ENCODE measurements at regions not wholly inside any gene's neighbourhood (a gene's known extent, or its start where the extent isn't known, plus 50 kb on each side); places are given as distances from the start of the nearest gene placed in this dataset.

- Histone ChIP-seq H3K36me3 (ENCODE audit: control insufficient read depth in 3 of 3, insufficient read depth in 2 of 3, low read depth in 1 of 3, low read length in 3 of 3) (no peaks in the 10 kb centered on the region), H3K4me1 (ENCODE audit: control insufficient read depth in 3 of 3, insufficient read depth in 2 of 3, low read depth in 1 of 3, low read length in 2 of 3) (peaks cover 0 to 8% (median 0%) of the 10 kb centered on the region in 3 donors), H3K4me3 (ENCODE audit: low read depth in 1 of 3, low read length in 3 of 3) (no peak overlapping the region), H3K27me3 (ENCODE audit: control insufficient read depth in 3 of 3, insufficient read depth in 3 of 3, low read length in 3 of 3) (no peaks in the 10 kb centered on the region), H3K9me3 (ENCODE audit: control insufficient read depth in 2 of 2, insufficient read depth in 1 of 2, low read depth in 1 of 2, low read length in 1 of 2) (no peaks in the 10 kb centered on the region), H3K27ac (ENCODE audit: low read depth in 1 of 3, low read length in 2 of 3) (no peak overlapping the region)
- FAIRE-seq (no peak), DNase-seq (no peak)
- WGBS, 3 donors, result 85 to 89% (median 89%) methylated on average over 9 of the region's 9 CpGs
These were observed 146.4 kb upstream of the MYCN start for GRCh38 chr2:15793978-15794377.

GRCh38 chr2:15794608-15795134, 145.7 kb upstream of the MYCN start:
- DNase-seq, result no peak
- Histone ChIP-seq H3K9me3 (ENCODE audit: control insufficient read depth in 2 of 2, insufficient read depth in 1 of 2, low read depth in 1 of 2, low read length in 1 of 2) (no peaks in the 10 kb centered on the region), H3K4me1 (ENCODE audit: control insufficient read depth in 3 of 3, insufficient read depth in 2 of 3, low read depth in 1 of 3, low read length in 2 of 3) (peaks cover 0 to 14% (median 0%) of the 10 kb centered on the region in 3 donors), H3K27ac (ENCODE audit: low read depth in 1 of 3, low read length in 2 of 3) (no peak overlapping the region), H3K27me3 (ENCODE audit: control insufficient read depth in 3 of 3, insufficient read depth in 3 of 3, low read length in 3 of 3) (no peaks in the 10 kb centered on the region), H3K36me3 (ENCODE audit: control insufficient read depth in 3 of 3, insufficient read depth in 2 of 3, low read depth in 1 of 3, low read length in 3 of 3) (no peaks in the 10 kb centered on the region), H3K4me3 (ENCODE audit: low read depth in 1 of 3, low read length in 3 of 3) (no peak overlapping the region)
- no peak for FAIRE-seq
- WGBS, 3 donors, result 85 to 88% (median 87%) methylated on average over 5 of the region's 5 CpGs

GRCh38 chr2:15795426-15795825, 144.9 kb upstream of the MYCN start:
- no peak for FAIRE-seq
- Histone ChIP-seq H3K27me3 (ENCODE audit: control insufficient read depth in 3 of 3, insufficient read depth in 3 of 3, low read length in 3 of 3) (no peaks in the 10 kb centered on the region), H3K36me3 (ENCODE audit: control insufficient read depth in 3 of 3, insufficient read depth in 2 of 3, low read depth in 1 of 3, low read length in 3 of 3) (no peaks in the 10 kb centered on the region), H3K27ac (ENCODE audit: low read depth in 1 of 3, low read length in 2 of 3) (no peak overlapping the region), H3K4me1 (ENCODE audit: control insufficient read depth in 3 of 3, insufficient read depth in 2 of 3, low read depth in 1 of 3, low read length in 2 of 3) (peaks cover 0 to 21% (median 0%) of the 10 kb centered on the region in 3 donors), H3K9me3 (ENCODE audit: control insufficient read depth in 2 of 2, insufficient read depth in 1 of 2, low read depth in 1 of 2, low read length in 1 of 2) (no peaks in the 10 kb centered on the region), H3K4me3 (ENCODE audit: low read depth in 1 of 3, low read length in 3 of 3) (no peak overlapping the region)
- no peak for DNase-seq
- 62 to 91% (median 83%) methylated on average over 10 of the region's 10 CpGs for WGBS, 3 donors

- no peaks in the 10 kb centered on the region for H3K36me3 ChIP-seq (ENCODE audit: control insufficient read depth in 3 of 3, insufficient read depth in 2 of 3, low read depth in 1 of 3, low read length in 3 of 3)
- 81 to 87% (median 85%) methylated on average over 9 of the region's 9 CpGs for WGBS, 3 donors
- no peak overlapping the region for H3K4me3 ChIP-seq (ENCODE audit: low read depth in 1 of 3, low read length in 3 of 3)
- no peaks in the 10 kb centered on the region for H3K27me3 ChIP-seq (ENCODE audit: control insufficient read depth in 3 of 3, insufficient read depth in 3 of 3, low read length in 3 of 3)
- no peak overlapping the region for H3K27ac ChIP-seq (ENCODE audit: low read depth in 1 of 3, low read length in 2 of 3)
- DNase-seq, result no peak
- no peaks in the 10 kb centered on the region for H3K9me3 ChIP-seq (ENCODE audit: control insufficient read depth in 2 of 2, insufficient read depth in 1 of 2, low read depth in 1 of 2, low read length in 1 of 2)
- H3K4me1 ChIP-seq (ENCODE audit: control insufficient read depth in 3 of 3, insufficient read depth in 2 of 3, low read depth in 1 of 3, low read length in 2 of 3), result peaks cover 0 to 30% (median 0%) of the 10 kb centered on the region in 3 donors
- FAIRE-seq, result no peak
These were observed 144.0 kb upstream of the MYCN start for GRCh38 chr2:15796167-15796942.

- Histone ChIP-seq H3K4me3 (ENCODE audit: low read depth in 1 of 3, low read length in 3 of 3) (no peak overlapping the region), H3K27ac (ENCODE audit: low read depth in 1 of 3, low read length in 2 of 3) (no peak overlapping the region), H3K36me3 (ENCODE audit: control insufficient read depth in 3 of 3, insufficient read depth in 2 of 3, low read depth in 1 of 3, low read length in 3 of 3) (no peaks in the 10 kb centered on the region), H3K9me3 (ENCODE audit: control insufficient read depth in 2 of 2, insufficient read depth in 1 of 2, low read depth in 1 of 2, low read length in 1 of 2) (no peaks in the 10 kb centered on the region), H3K4me1 (ENCODE audit: control insufficient read depth in 3 of 3, insufficient read depth in 2 of 3, low read depth in 1 of 3, low read length in 2 of 3) (peaks cover 0 to 31% (median 0%) of the 10 kb centered on the region in 3 donors), H3K27me3 (ENCODE audit: control insufficient read depth in 3 of 3, insufficient read depth in 3 of 3, low read length in 3 of 3) (no peaks in the 10 kb centered on the region)
- 70 to 78% (median 73%) methylated on average over 11 of the region's 11 CpGs for WGBS, 3 donors
- FAIRE-seq (no peak), DNase-seq (no peak)
These were observed 143.0 kb upstream of the MYCN start for GRCh38 chr2:15797231-15797938.

GRCh38 chr2:15797939-15798281, 142.4 kb upstream of the MYCN start:
- H3K27me3 ChIP-seq (ENCODE audit: control insufficient read depth in 3 of 3, insufficient read depth in 3 of 3, low read length in 3 of 3), result no peaks in the 10 kb centered on the region
- H3K4me1 ChIP-seq (ENCODE audit: control insufficient read depth in 3 of 3, insufficient read depth in 2 of 3, low read depth in 1 of 3, low read length in 2 of 3), result peaks cover 0 to 31% (median 0%) of the 10 kb centered on the region in 3 donors
- H3K9me3 ChIP-seq (ENCODE audit: control insufficient read depth in 2 of 2, insufficient read depth in 1 of 2, low read depth in 1 of 2, low read length in 1 of 2), result no peaks in the 10 kb centered on the region
- H3K36me3 ChIP-seq (ENCODE audit: control insufficient read depth in 3 of 3, insufficient read depth in 2 of 3, low read depth in 1 of 3, low read length in 3 of 3), result no peaks in the 10 kb centered on the region
- H3K4me3 ChIP-seq (ENCODE audit: low read depth in 1 of 3, low read length in 3 of 3), result no peak overlapping the region
- DNase-seq (no peak), FAIRE-seq (no peak)
- no peak overlapping the region for H3K27ac ChIP-seq (ENCODE audit: low read depth in 1 of 3, low read length in 2 of 3)
- 85 to 89% (median 86%) methylated on average over 5 of the region's 5 CpGs for WGBS, 3 donors

GRCh38 chr2:15798701-15799431, 141.5 kb upstream of the MYCN start:
- no peaks in the 10 kb centered on the region for H3K36me3 ChIP-seq (ENCODE audit: control insufficient read depth in 3 of 3, insufficient read depth in 2 of 3, low read depth in 1 of 3, low read length in 3 of 3)
- H3K27me3 ChIP-seq (ENCODE audit: control insufficient read depth in 3 of 3, insufficient read depth in 3 of 3, low read length in 3 of 3), result no peaks in the 10 kb centered on the region
- WGBS, 3 donors, result 69 to 76% (median 73%) methylated on average over 4 to 5 of the region's 5 CpGs
- DNase-seq, result no peak
- H3K27ac ChIP-seq (ENCODE audit: low read depth in 1 of 3, low read length in 2 of 3), result peak overlapping the region in 1 of 3 donors; percentile 13
- H3K9me3 ChIP-seq (ENCODE audit: control insufficient read depth in 2 of 2, insufficient read depth in 1 of 2, low read depth in 1 of 2, low read length in 1 of 2), result no peaks in the 10 kb centered on the region
- H3K4me1 ChIP-seq (ENCODE audit: control insufficient read depth in 3 of 3, insufficient read depth in 2 of 3, low read depth in 1 of 3, low read length in 2 of 3), result peaks cover 0 to 31% (median 0%) of the 10 kb centered on the region in 3 donors
- no peak overlapping the region for H3K4me3 ChIP-seq (ENCODE audit: low read depth in 1 of 3, low read length in 3 of 3)
- no peak for FAIRE-seq

- H3K4me3 ChIP-seq (ENCODE audit: low read depth in 1 of 3, low read length in 3 of 3), result no peak overlapping the region
- H3K27me3 ChIP-seq (ENCODE audit: control insufficient read depth in 3 of 3, insufficient read depth in 3 of 3, low read length in 3 of 3), result no peaks in the 10 kb centered on the region
- peaks cover 0 to 31% (median 0%) of the 10 kb centered on the region in 3 donors for H3K4me1 ChIP-seq (ENCODE audit: control insufficient read depth in 3 of 3, insufficient read depth in 2 of 3, low read depth in 1 of 3, low read length in 2 of 3)
- H3K36me3 ChIP-seq (ENCODE audit: control insufficient read depth in 3 of 3, insufficient read depth in 2 of 3, low read depth in 1 of 3, low read length in 3 of 3), result no peaks in the 10 kb centered on the region
- DNase-seq (peak; percentile 6 to 49), FAIRE-seq (no peak)
- 36 to 65% (median 46%) methylated on average over 3 of the region's 3 CpGs for WGBS, 3 donors
- no peaks in the 10 kb centered on the region for H3K9me3 ChIP-seq (ENCODE audit: control insufficient read depth in 2 of 2, insufficient read depth in 1 of 2, low read depth in 1 of 2, low read length in 1 of 2)
- H3K27ac ChIP-seq (ENCODE audit: low read depth in 1 of 3, low read length in 2 of 3), result peak overlapping the region in 1 of 3 donors; percentile 13
These were observed 140.9 kb upstream of the MYCN start for GRCh38 chr2:15799432-15799827.

All from small intestine (tissue), 7 donors.